SK-N-SH (cell line): ENCODE measurements at regions not wholly inside any gene's neighbourhood (a gene's known extent, or its start where the extent isn't known, plus 50 kb on each side); places are given as distances from the start of the nearest gene placed in this dataset.

Experiments
- CTCF ChIA-PET: fragments of 300-600, 350-600 bp; formaldehyde crosslinking; extraction: SDS; loops from one replicate; lab custom pipeline; 2021; lab: Yijun Ruan, JAX
- POLR2A ChIA-PET: fragments of 350-600 bp; sonication (Branson Sonifier 250); formaldehyde crosslinking; extraction: SDS; loops from one replicate; lab custom pipeline; 2020; ENCODE audit warnings: antibody characterized with exemption, inconsistent platforms; lab: Yijun Ruan, JAX
- DNase-seq: peaks from one replicate; pipeline ENCODE4 v3.0.0; 2012
- H2AFZ ChIP-seq: fragments of 200-600 bp; sonication (generic); 2 replicates; pipeline ENCODE4 v1.8.1; 2016; ENCODE audit warnings: antibody characterized with exemption, mild to moderate bottlenecking, low read depth
- H3F3A ChIP-seq: fragments of 200-600 bp; sonication (generic); replicated peaks from 2 replicates; pipeline ENCODE3; 2016; ENCODE audit warnings: antibody characterized with exemption, mild to moderate bottlenecking; ENCODE audit not compliant: insufficient read depth
- H3K27ac ChIP-seq, 2 experiments: fragments of 200-500 bp in 1 of 2; fragments of 200-600 bp in 1 of 2; sonication (Bioruptor generic) in 1 of 2; sonication (generic), shearing (Covaris generic) in 1 of 2; 2 replicates each; pipeline versions ENCODE4 v1.5.1 to v1.6.1; 2014 to 2016; ENCODE audit warnings: low read depth in 2 of 2, inconsistent platforms in 1 of 2, low read length in 1 of 2, mild to moderate bottlenecking in 1 of 2, mixed read lengths in 1 of 2
- H3K27me3 ChIP-seq: fragments of 200-600 bp; sonication (generic), shearing (Covaris generic); 2 replicates; pipeline ENCODE4 v1.6.1; 2016; ENCODE audit warnings: mixed run types; ENCODE audit not compliant: insufficient read depth
- H3K36me3 ChIP-seq, 2 experiments: fragments of 200-500 bp in 1 of 2; fragments of 200-600 bp in 1 of 2; sonication (Bioruptor generic) in 1 of 2; sonication (generic) in 1 of 2; replicated peaks in 1 of 2; 2 replicates each; pipeline versions ENCODE3 to v1.5.1; 2014 to 2016; ENCODE audit warnings: low read length in 1 of 2, mild to moderate bottlenecking in 1 of 2; ENCODE audit not compliant: insufficient read depth in 2 of 2, control insufficient read depth in 1 of 2
- H3K4me1 ChIP-seq, 2 experiments: fragments of 200-500 bp in 1 of 2; fragments of 200-600 bp in 1 of 2; sonication (Bioruptor generic) in 1 of 2; sonication (generic), shearing (Covaris generic) in 1 of 2; 2 replicates each; pipeline versions ENCODE4 v1.5.1 to v1.6.1; 2014 to 2016; ENCODE audit warnings: low read depth in 1 of 2, low read length in 1 of 2, mixed run types in 1 of 2; ENCODE audit not compliant: insufficient read depth in 2 of 2, control insufficient read depth in 1 of 2
- H3K4me2 ChIP-seq: fragments of 200-600 bp; sonication (generic), shearing (Covaris generic); 2 replicates; pipeline ENCODE4 v1.6.1; 2017; ENCODE audit warnings: mixed run types
- H3K4me3 ChIP-seq, 2 experiments: fragments of 200-500 bp in 1 of 2; fragments of 200-600 bp in 1 of 2; sonication (Bioruptor generic) in 1 of 2; sonication (generic), shearing (Covaris generic) in 1 of 2; 2 replicates each; pipeline versions ENCODE4 v1.5.1 to v1.8.1; 2014 to 2016; ENCODE audit warnings: low read depth in 2 of 2, inconsistent platforms in 1 of 2, low read length in 1 of 2, mild to moderate bottlenecking in 1 of 2, mixed read lengths in 1 of 2, moderate library complexity in 1 of 2
- H3K79me2 ChIP-seq: fragments of 200-600 bp; sonication (generic); 2 replicates; pipeline ENCODE4 v1.8.1; 2017; ENCODE audit warnings: mild to moderate bottlenecking; ENCODE audit not compliant: insufficient read depth
- H3K9ac ChIP-seq: fragments of 200-600 bp; sonication (generic); 2 replicates; pipeline ENCODE4 v1.6.1; 2017; ENCODE audit warnings: mixed run types
- H3K9me2 ChIP-seq: fragments of 200-600 bp; sonication (generic); 2 replicates; pipeline ENCODE4 v1.6.1; 2017; ENCODE audit warnings: mixed run types
- H3K9me3 ChIP-seq: fragments of 200-600 bp; sonication (generic); 2 replicates; pipeline ENCODE4 v1.6.1; 2017; ENCODE audit warnings: mixed run types, mild to moderate bottlenecking, moderate library complexity
- H4K20me1 ChIP-seq: fragments of 200-600 bp; sonication (generic); 2 replicates; pipeline ENCODE4 v1.6.1; 2017; ENCODE audit warnings: mild to moderate bottlenecking, mixed run types; ENCODE audit not compliant: insufficient read depth
- CHD2 ChIP-seq: fragments of 150-350 bp; IDR thresholded peaks from 2 replicates; pipeline ENCODE4 v1.6.1; 2018; ENCODE audit warnings: low read length; ENCODE audit not compliant: partially characterized antibody
- ELF1 ChIP-seq: IDR thresholded peaks from 2 replicates; pipeline ENCODE4 v1.4.0; 2012
- EP300 ChIP-seq, 2 experiments: IDR thresholded peaks; 2 replicates each; pipeline versions ENCODE4 v1.4.0 to v1.6.1; 2012; ENCODE audit warnings: borderline replicate concordance in 1 of 2, low read depth in 1 of 2, low read length in 1 of 2
- FOSL2 ChIP-seq: IDR thresholded peaks from 2 replicates; pipeline ENCODE4 v1.4.0; 2012; ENCODE audit warnings: low read depth, mild to moderate bottlenecking, moderate library complexity, borderline replicate concordance
- FOXJ3 ChIP-seq: sonication (generic); formaldehyde crosslinking; IDR thresholded peaks from 2 replicates; pipeline ENCODE4 v1.5.1; 2020; ENCODE audit warnings: mild to moderate bottlenecking, missing genetic modification reagents
- FOXM1 ChIP-seq: IDR thresholded peaks from 2 replicates; pipeline ENCODE4 v1.4.0; 2012; ENCODE audit warnings: low read depth, mild to moderate bottlenecking
- GATA2 ChIP-seq: sonication (generic); formaldehyde crosslinking; IDR thresholded peaks from 2 replicates; pipeline ENCODE4 v1.5.0; 2020; ENCODE audit warnings: mild to moderate bottlenecking, missing genetic modification reagents
- JUND ChIP-seq: IDR thresholded peaks from 2 replicates; pipeline ENCODE4 v1.4.0; 2012
- NFIC ChIP-seq: IDR thresholded peaks from 2 replicates; pipeline ENCODE4 v1.4.0; 2012; ENCODE audit warnings: borderline replicate concordance
- NRF1 ChIP-seq: IDR thresholded peaks from 2 replicates; pipeline ENCODE4 v1.6.1; 2012; ENCODE audit warnings: low read depth, mild to moderate bottlenecking, low read length
- POLR2AphosphoS5 ChIP-seq: IDR thresholded peaks from 2 replicates; pipeline ENCODE4 v1.6.1; 2012; ENCODE audit warnings: low read depth, low read length
- RCOR1 ChIP-seq: fragments of 150-350 bp; IDR thresholded peaks from 2 replicates; pipeline ENCODE4 v1.6.1; 2017; ENCODE audit warnings: antibody characterized with exemption, low read length
- RXRA ChIP-seq: IDR thresholded peaks from 2 replicates; pipeline ENCODE4 v1.4.0; 2012; ENCODE audit warnings: low read depth, mild to moderate bottlenecking, borderline replicate concordance
- SIN3A ChIP-seq: IDR thresholded peaks from 2 replicates; pipeline ENCODE4 v1.6.1; 2012; ENCODE audit warnings: low read depth, mild to moderate bottlenecking, low read length, moderate library complexity, borderline replicate concordance
- TCF12 ChIP-seq: IDR thresholded peaks from 2 replicates; pipeline ENCODE4 v1.4.0; 2012
- TEAD4 ChIP-seq: IDR thresholded peaks from 2 replicates; pipeline ENCODE4 v1.4.0; 2012; ENCODE audit warnings: mild to moderate bottlenecking, borderline replicate concordance; ENCODE audit not compliant: insufficient read depth
- WGBS: methylation state at CpG from one replicate; pipeline ENCODE4 v1.1.6; 2017; ENCODE audit warnings: low lambda C conversion rate; 5-methylcytosine and 5-hydroxymethylcytosine counted together
- TF ChIP-seq, protein P1 (sequence below): fragments of 150-350 bp; IDR thresholded peaks from 2 replicates; pipeline ENCODE4 v1.6.1; 2016; ENCODE audit warnings: mild to moderate bottlenecking, low read depth, low read length
- TF ChIP-seq, protein P2 (sequence below): fragments of 150-350 bp; IDR thresholded peaks from 2 replicates; pipeline ENCODE4 v1.6.1; 2017; ENCODE audit warnings: antibody characterized with exemption, low read length, low read depth, borderline replicate concordance

DNA sequence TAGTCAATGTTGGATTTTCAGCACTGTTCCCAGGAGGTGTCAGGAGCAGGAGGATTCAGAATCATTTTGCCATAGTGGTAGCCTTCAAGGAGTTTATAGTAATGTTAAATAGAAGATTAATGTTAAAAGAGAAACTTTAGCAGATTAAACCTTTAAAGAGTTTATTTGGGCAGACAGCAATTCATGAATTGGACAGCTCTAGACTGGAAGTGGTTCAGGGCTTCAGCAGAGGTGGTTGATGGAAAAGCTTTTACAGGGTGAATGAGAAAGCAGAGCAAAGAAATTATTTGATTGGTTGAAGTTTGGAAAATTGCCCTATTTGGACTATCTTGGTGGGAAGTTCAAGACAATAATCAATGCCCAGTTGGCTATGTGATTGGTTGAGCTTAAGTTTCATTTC, 416.6 kb upstream of the TBL1XR1 start:
- H4K20me1 ChIP-seq: no peaks in the 10 kb centered on the region
- peaks cover 8 to 10% of the 10 kb centered on the region in 2 experiments; a peak in 3 of 4 replicates for H3K4me1 ChIP-seq
- no peak overlapping the region for H3K4me3 ChIP-seq
- DNase-seq: no peak
- no peak for TF ChIP-seq JUND
- H3K27ac ChIP-seq: no peak overlapping the region
- no peaks in the 10 kb centered on the region for H3K9me3 ChIP-seq
- no peaks in the 10 kb centered on the region for H3K36me3 ChIP-seq
- H3K9me2 ChIP-seq: no peaks in the 10 kb centered on the region
- no peaks in the 10 kb centered on the region for H3K27me3 ChIP-seq
- H3K79me2 ChIP-seq: no peaks in the 10 kb centered on the region
- no peak overlapping the region for H2AFZ ChIP-seq
- no peaks in the 10 kb centered on the region for H3F3A ChIP-seq
- ChIA-PET POLR2A (no interaction called here), CTCF (interaction anchor here (1.1 to 1.5 kb wide), 2 partner anchors 13 to 43 kb away, joined by 3 read pairs; no protein-coding TSS in a partner anchor)
- no peak overlapping the region for H3K4me2 ChIP-seq
- H3K9ac ChIP-seq: no peak overlapping the region

DNA sequence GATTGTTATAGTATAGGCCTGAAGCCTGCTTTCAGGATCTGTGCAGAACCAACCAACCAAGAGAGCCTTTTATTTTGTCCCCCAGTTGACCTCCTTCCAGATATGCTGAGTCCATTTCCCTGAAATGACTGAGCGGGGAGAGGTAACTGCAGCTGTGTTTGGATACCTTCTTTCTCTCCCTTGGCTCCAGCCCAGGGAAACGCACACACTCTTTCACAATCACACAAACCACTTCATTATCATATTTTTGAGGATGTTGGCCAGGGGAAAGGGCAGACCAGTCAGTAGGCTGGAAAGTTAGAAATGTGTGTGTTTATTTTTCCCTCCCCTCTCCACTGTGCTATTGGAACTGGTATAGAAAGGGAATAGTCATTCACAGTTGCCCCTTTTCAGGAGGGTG, 417.7 kb upstream of the TBL1XR1 start:
- H3K79me2 ChIP-seq: no peaks in the 10 kb centered on the region
- 56% methylated on average over 2 of the region's 2 CpGs for WGBS
- no peak overlapping the region for H2AFZ ChIP-seq
- POLR2A ChIA-PET: interaction anchor here (0.6 kb wide), 1 partner anchor 283 kb away, joined by 5 read pairs; no protein-coding TSS in a partner anchor
- DNase-seq: no peak
- H3K27ac ChIP-seq: no peak overlapping the region
- H3K9ac ChIP-seq: no peak overlapping the region
- H3F3A ChIP-seq: no peaks in the 10 kb centered on the region
- TF ChIP-seq RXRA: peak; percentile 56; the same call in 1 of the 2 replicates
- TF ChIP-seq, protein P1, sequence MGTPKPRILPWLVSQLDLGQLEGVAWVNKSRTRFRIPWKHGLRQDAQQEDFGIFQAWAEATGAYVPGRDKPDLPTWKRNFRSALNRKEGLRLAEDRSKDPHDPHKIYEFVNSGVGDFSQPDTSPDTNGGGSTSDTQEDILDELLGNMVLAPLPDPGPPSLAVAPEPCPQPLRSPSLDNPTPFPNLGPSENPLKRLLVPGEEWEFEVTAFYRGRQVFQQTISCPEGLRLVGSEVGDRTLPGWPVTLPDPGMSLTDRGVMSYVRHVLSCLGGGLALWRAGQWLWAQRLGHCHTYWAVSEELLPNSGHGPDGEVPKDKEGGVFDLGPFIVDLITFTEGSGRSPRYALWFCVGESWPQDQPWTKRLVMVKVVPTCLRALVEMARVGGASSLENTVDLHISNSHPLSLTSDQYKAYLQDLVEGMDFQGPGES: no peak
- TF ChIP-seq NFIC: peak; percentile 35; the same call in 1 of the 2 replicates
- no peak for TF ChIP-seq ELF1
- no peak for TF ChIP-seq FOXM1
- TF ChIP-seq TCF12: peak; percentile 50; the same call in 1 of the 2 replicates
- TF ChIP-seq, all 33 proteins: peak for 3
- H3K9me3 ChIP-seq: no peaks in the 10 kb centered on the region
- H3K4me1 ChIP-seq: peaks cover 8 to 18% of the 10 kb centered on the region in 2 experiments; a peak in 3 of 4 replicates
- H3K4me3 ChIP-seq: no peak overlapping the region
- CTCF ChIA-PET: interaction anchor here (0.7 kb wide), 1 partner anchor 31 kb away, joined by 3 read pairs; no protein-coding TSS in a partner anchor
- no peak overlapping the region for H3K4me2 ChIP-seq
- H3K9me2 ChIP-seq: no peaks in the 10 kb centered on the region
- H3K36me3 ChIP-seq: no peaks in the 10 kb centered on the region
- H3K27me3 ChIP-seq: no peaks in the 10 kb centered on the region
- no peaks in the 10 kb centered on the region for H4K20me1 ChIP-seq

DNA sequence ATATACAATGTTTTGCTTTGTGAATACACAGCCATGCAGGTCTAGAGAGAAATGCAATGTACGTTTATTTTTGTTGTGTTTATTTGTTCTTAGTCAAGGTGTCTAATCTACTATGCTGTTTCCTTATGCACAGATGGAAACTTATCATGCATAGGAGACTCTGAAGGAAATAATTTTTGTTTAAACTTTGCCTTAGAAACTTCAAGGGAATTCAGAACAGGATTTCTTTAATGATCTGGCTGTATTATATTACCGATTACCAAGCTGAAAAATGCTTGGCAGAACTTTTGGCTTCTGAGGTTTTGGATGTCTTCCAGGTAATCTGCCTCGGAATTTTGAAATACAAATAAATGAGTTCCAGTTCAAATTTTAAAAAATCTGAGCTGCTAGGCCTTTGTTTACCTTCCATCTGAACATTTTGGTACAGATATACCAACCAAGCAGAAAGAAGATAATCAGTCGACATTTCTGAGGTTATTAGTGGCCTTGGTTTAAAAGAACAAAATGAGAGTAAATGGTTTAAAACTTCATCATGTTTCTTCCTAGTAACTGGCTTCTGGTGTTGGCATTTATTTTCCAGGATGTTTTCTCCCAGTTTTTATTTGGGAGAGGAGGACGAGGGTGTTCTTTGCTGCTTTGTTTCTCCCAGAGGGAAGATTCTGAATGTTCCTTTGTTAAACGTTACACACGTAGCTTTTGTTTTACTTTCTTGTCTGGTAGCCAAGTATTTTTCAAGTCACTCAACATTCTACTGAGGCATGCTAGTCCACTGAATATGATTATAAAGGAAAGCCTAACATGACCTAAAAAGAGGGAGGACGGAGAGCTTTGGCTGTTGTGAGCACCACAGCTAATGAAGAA, 421.8 kb upstream of the TBL1XR1 start:
- no peaks in the 10 kb centered on the region for H3F3A ChIP-seq
- 47% methylated on average over 8 of the region's 8 CpGs for WGBS
- ChIA-PET POLR2A (no interaction called here), CTCF (interaction anchor here (0.8 kb wide), 1 partner anchor 18 kb away, joined by 3 read pairs; no protein-coding TSS in a partner anchor)
- no peaks in the 10 kb centered on the region for H4K20me1 ChIP-seq
- H3K27ac ChIP-seq: peak overlapping the region; percentile 45 to 83
- H3K4me1 ChIP-seq: peaks cover 6 to 18% of the 10 kb centered on the region in 2 experiments; a peak in 3 of 4 replicates
- DNase-seq: no peak
- H3K4me2 ChIP-seq: peak overlapping the region; percentile 2; the same call in 1 of the 2 replicates
- H3K36me3 ChIP-seq: no peaks in the 10 kb centered on the region
- no peaks in the 10 kb centered on the region for H3K79me2 ChIP-seq
- no peak overlapping the region for H3K4me3 ChIP-seq
- no peaks in the 10 kb centered on the region for H3K9me2 ChIP-seq
- H2AFZ ChIP-seq: peak overlapping the region; percentile 27; the same call in 1 of the 2 replicates
- no peaks in the 10 kb centered on the region for H3K27me3 ChIP-seq
- H3K9me3 ChIP-seq: no peaks in the 10 kb centered on the region
- H3K9ac ChIP-seq: peak overlapping the region; percentile 10; the same call in 1 of the 2 replicates
- no peak; the same call in 1 of the 2 replicates for TF ChIP-seq RXRA
- TF ChIP-seq FOSL2: peak; percentile 4; the same call in 1 of the 2 replicates
- peak; percentile 24; the same call in 1 of the 2 replicates for TF ChIP-seq POLR2AphosphoS5
- TF ChIP-seq TEAD4: peak; percentile 56; the same call in 1 of the 2 replicates
- peak in 1 of 2 experiments; percentile 69; a peak in 1 of 4 replicates for TF ChIP-seq EP300 (IDR thresholded peaks at IDR 0.05; ENCODE audit: borderline replicate concordance in 1 of 2, low read depth in 1 of 2, low read length in 1 of 2)
- peak; percentile 36; the same call in 1 of the 2 replicates for TF ChIP-seq JUND
- TF ChIP-seq, protein P2, sequence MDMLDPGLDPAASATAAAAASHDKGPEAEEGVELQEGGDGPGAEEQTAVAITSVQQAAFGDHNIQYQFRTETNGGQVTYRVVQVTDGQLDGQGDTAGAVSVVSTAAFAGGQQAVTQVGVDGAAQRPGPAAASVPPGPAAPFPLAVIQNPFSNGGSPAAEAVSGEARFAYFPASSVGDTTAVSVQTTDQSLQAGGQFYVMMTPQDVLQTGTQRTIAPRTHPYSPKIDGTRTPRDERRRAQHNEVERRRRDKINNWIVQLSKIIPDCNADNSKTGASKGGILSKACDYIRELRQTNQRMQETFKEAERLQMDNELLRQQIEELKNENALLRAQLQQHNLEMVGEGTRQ: no peak
- no peak for TF ChIP-seq CHD2
- TF ChIP-seq NRF1: no peak
- TF ChIP-seq GATA2: no peak
- no peak for TF ChIP-seq RCOR1
- TF ChIP-seq SIN3A: no peak
- TF ChIP-seq FOXJ3 (CRISPR knock-in tag): no peak
- no peak for TF ChIP-seq FOXM1
- TF ChIP-seq NFIC: peak; percentile 93
